GM18858 (cell line): ENCODE measurements at regions not wholly inside any gene's neighbourhood (a gene's known extent, or its start where the extent isn't known, plus 50 kb on each side); places are given as distances from the start of the nearest gene placed in this dataset.

Experiments used
- ATAC-seq: cut with Tn5 transposase; IDR thresholded peaks from one replicate; pipeline ENCODE4 v1.9.1; 2021; ENCODE audit not compliant: unreplicated experiment

- ATAC-seq, result peak; percentile 88
Measured at GRCh38 chr15:31472636-31473384, 146.2 kb downstream of the KLF13 start.

- no peak for ATAC-seq
Measured at GRCh38 chr15:31473385-31474058, 146.9 kb downstream of the KLF13 start.

- no peak for ATAC-seq
Measured at GRCh38 chr15:31474059-31474868, 147.6 kb downstream of the KLF13 start.

- ATAC-seq, result no peak
Measured at GRCh38 chr15:31476236-31476810, 149.7 kb downstream of the KLF13 start.

- no peak for ATAC-seq
Measured at GRCh38 chr15:31476866-31477265, 150.2 kb downstream of the KLF13 start.

- ATAC-seq, result no peak
Measured at GRCh38 chr15:31477301-31477700, 150.7 kb downstream of the KLF13 start.

- ATAC-seq, result no peak
Measured at GRCh38 chr15:31477851-31478701, 151.4 kb downstream of the KLF13 start.

- no peak for ATAC-seq
Measured at GRCh38 chr15:31478702-31479221, 152.1 kb downstream of the KLF13 start.

- no peak for ATAC-seq
Measured at GRCh38 chr15:31480356-31481025, 153.9 kb downstream of the KLF13 start.

- no peak for ATAC-seq
Measured at GRCh38 chr15:31481142-31481541, 154.5 kb downstream of the KLF13 start.

GRCh38 chr15:31482122-31482922 lies 155.7 kb downstream of the KLF13 start:
- ATAC-seq, result no peak

- no peak for ATAC-seq
Measured at GRCh38 chr15:31483053-31483985, 156.7 kb downstream of the KLF13 start.

GRCh38 chr15:31483986-31484951 lies 157.6 kb downstream of the KLF13 start:
- ATAC-seq, result no peak

GRCh38 chr15:31484986-31485385 lies 158.4 kb downstream of the KLF13 start:
- ATAC-seq, result no peak

GRCh38 chr15:31485431-31485830 lies 158.8 kb downstream of the KLF13 start:
- ATAC-seq, result no peak

GRCh38 chr15:31485911-31486461 lies 159.4 kb downstream of the KLF13 start:
- no peak for ATAC-seq
